Colonic mucosa (tissue), 4 donors: ENCODE measurements at regions not wholly inside any gene's neighbourhood (a gene's known extent, or its start where the extent isn't known, plus 50 kb on each side); places are given as distances from the start of the nearest gene placed in this dataset.
A peak's percentile ranks its signal among the peaks of the same experiment; 100 is the strongest.

Experiments used
- DNase-seq: peaks from one replicate; pipeline ENCODE4 v3.0.0-alpha.2; 2020
- H3K27ac ChIP-seq: fragments of 200-600 bp; one replicate; pipeline ENCODE4 v1.8.0; 2021
- H3K27me3 ChIP-seq: fragments of 200-600 bp; one replicate; pipeline ENCODE4 v1.8.0; 2021
- H3K36me3 ChIP-seq: fragments of 200-600 bp; one replicate; pipeline ENCODE4 v1.8.0; 2021
- H3K4me1 ChIP-seq: fragments of 200-600 bp; one replicate; pipeline ENCODE4 v1.8.0; 2021; ENCODE audit warnings: mild to moderate bottlenecking
- H3K4me3 ChIP-seq: fragments of 200-600 bp; one replicate; pipeline ENCODE4 v1.8.0; 2021
- H3K9ac ChIP-seq, 2 donors: one replicate each; pipeline ENCODE4 v1.7.0; 2013; ENCODE audit warnings: control low read depth in 2 of 2, low read depth in 2 of 2, low read length in 2 of 2
- H3K9me3 ChIP-seq: fragments of 200-600 bp; one replicate; pipeline ENCODE4 v1.8.0; 2021
- CTCF ChIP-seq: fragments of 200-600 bp; IDR thresholded peaks from one replicate; pipeline ENCODE4 v1.8.0; 2022; ENCODE audit warnings: antibody characterized with exemption, mild to moderate bottlenecking
- intact Hi-C: fragments of 100-400 bp; cut with DNase I; formaldehyde crosslinking; loops from one replicate; pipeline ENCODE4 v1.14.1; 2022
- donor health status: healthy.
- donor health status: DM: no; HTN: no; CAD: no.
- donor health status: DM: no; HTN: no; CAD: no.

GRCh38 chr12:111168009-111168900, 200.6 kb downstream of the PHETA1 start:
- no peaks in the 10 kb centered on the region for H3K27me3 ChIP-seq
- H3K36me3 ChIP-seq: no peaks in the 10 kb centered on the region
- intact Hi-C loops: no loop called here
- no peak overlapping the region for H3K27ac ChIP-seq
- no peak for TF ChIP-seq CTCF
- no peak overlapping the region for H3K9ac ChIP-seq
- no peak overlapping the region for H3K4me3 ChIP-seq
- H3K4me1 ChIP-seq: no peaks in the 10 kb centered on the region
- DNase-seq: no peak
- no peaks in the 10 kb centered on the region for H3K9me3 ChIP-seq

DNA sequence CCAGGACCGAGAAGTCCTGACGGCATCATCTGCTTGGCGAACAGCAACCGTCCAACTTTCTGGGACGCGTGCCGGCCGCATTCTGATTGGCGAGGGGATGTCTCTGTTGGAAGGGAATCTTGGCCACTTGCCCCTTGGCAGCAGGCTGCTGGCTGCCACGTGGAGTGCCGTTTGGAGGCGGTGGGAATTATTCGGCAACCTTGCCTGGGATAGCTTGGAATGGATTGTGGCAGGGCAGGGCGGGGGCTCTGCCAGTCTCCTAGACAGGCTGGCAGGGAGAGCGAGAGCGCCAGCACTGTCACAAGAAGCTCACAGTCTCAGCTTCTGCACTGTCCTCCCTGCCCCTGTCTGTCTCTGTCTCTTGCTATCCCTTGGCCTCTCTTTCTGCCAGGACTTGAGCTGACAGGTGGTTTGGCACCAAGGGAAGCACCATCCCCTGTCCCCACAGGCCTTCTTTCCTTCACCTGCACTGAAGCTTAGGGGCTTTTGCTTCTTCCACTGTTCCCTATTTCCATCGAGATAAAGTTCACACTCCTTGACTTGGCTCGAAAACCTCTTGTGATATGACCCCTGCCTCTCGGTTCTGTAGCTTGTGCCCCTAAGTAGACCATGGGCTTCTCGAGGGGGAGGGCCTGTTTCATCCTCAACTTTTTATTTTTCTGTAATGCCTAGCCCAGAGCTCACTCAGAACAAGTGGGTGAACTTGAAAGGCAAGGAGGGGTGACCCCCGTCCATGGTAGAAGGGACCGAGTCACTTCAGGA, 201.9 kb downstream of the PHETA1 start:
- Histone ChIP-seq H3K27me3 (no peaks in the 10 kb centered on the region), H3K27ac (no peak overlapping the region), H3K9me3 (no peaks in the 10 kb centered on the region), H3K9ac (no peak overlapping the region), H3K4me3 (no peak overlapping the region), H3K36me3 (no peaks in the 10 kb centered on the region), H3K4me1 (no peaks in the 10 kb centered on the region)
- DNase-seq: peak; percentile 28
- intact Hi-C loops: no loop called here
- no peak for TF ChIP-seq CTCF

GRCh38 chr12:111164833-111165525, 203.9 kb downstream of the PHETA1 start:
- H3K27me3 ChIP-seq: no peaks in the 10 kb centered on the region
- H3K36me3 ChIP-seq: no peaks in the 10 kb centered on the region
- intact Hi-C loops: no loop called here
- H3K27ac ChIP-seq: no peak overlapping the region
- TF ChIP-seq CTCF: no peak
- no peaks in the 10 kb centered on the region for H3K9me3 ChIP-seq
- DNase-seq: no peak
- H3K4me1 ChIP-seq: no peaks in the 10 kb centered on the region
- H3K4me3 ChIP-seq: no peak overlapping the region
- H3K9ac ChIP-seq: no peak overlapping the region

- intact Hi-C loops: no loop called here
- Histone ChIP-seq H3K4me3 (no peak overlapping the region), H3K27me3 (no peaks in the 10 kb centered on the region), H3K36me3 (no peaks in the 10 kb centered on the region), H3K9ac (no peak overlapping the region), H3K27ac (no peak overlapping the region), H3K4me1 (no peaks in the 10 kb centered on the region), H3K9me3 (no peaks in the 10 kb centered on the region)
- no peak for DNase-seq
- TF ChIP-seq CTCF: no peak
These were observed 205.5 kb downstream of the PHETA1 start for GRCh38 chr12:111163422-111163821.

DNA sequence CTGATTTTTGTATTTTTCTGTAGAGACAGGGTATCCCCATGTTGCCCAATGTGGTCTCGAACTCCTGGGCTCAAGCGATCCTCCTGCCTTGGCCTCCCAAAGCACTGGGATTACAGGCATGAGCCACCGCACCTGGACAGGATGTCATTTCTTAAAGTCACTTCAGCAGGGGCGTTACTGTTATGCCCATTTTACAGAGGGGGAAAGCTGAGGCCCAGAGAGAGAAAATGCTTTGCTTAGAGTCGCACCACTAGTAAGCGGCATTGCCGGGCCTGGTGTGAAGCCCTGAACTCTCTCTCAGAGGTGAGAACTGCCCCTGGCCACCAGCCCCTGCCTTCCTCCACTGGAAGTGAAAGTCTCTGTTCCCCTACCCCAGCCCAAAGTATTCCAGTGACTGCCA, 207.0 kb downstream of the PHETA1 start:
- no peaks in the 10 kb centered on the region for H3K9me3 ChIP-seq
- H3K27ac ChIP-seq: no peak overlapping the region
- intact Hi-C loops: no loop called here
- TF ChIP-seq CTCF: no peak
- no peak overlapping the region for H3K4me3 ChIP-seq
- no peaks in the 10 kb centered on the region for H3K27me3 ChIP-seq
- H3K9ac ChIP-seq: no peak overlapping the region
- no peak for DNase-seq
- H3K36me3 ChIP-seq: no peaks in the 10 kb centered on the region
- no peaks in the 10 kb centered on the region for H3K4me1 ChIP-seq
